ENCODE measurements at regions not wholly inside any gene's neighbourhood (a gene's known extent, or its start where the extent isn't known, plus 50 kb on each side); places are given as distances from the start of the nearest gene placed in this dataset.

GRCh38 chr9:117480729-117481128 is 65.9 kb upstream of the ASTN2 start:
- DNase-seq, result no peak

GRCh38 chr9:117480253-117480652 is 65.4 kb upstream of the ASTN2 start:
- DNase-seq, result no peak

GRCh38 chr9:117473293-117473692 is 58.4 kb upstream of the ASTN2 start:
- no peak for DNase-seq

- no peak for DNase-seq
Observed at GRCh38 chr9:117470902-117471301, 56.0 kb upstream of the ASTN2 start.

- no peak for DNase-seq
Observed at GRCh38 chr9:117470455-117470854, 55.6 kb upstream of the ASTN2 start.

GRCh38 chr9:117466111-117466510 is 51.3 kb upstream of the ASTN2 start:
- DNase-seq, result no peak

- no peak for DNase-seq
Observed at GRCh38 chr9:117465706-117466105, 50.8 kb upstream of the ASTN2 start.

GRCh38 chr9:117464941-117465616 is 50.2 kb upstream of the ASTN2 start:
- DNase-seq, result no peak
